ENCODE measurements at regions not wholly inside any gene's neighbourhood (a gene's known extent, or its start where the extent isn't known, plus 50 kb on each side); places are given as distances from the start of the nearest gene placed in this dataset.

DNA sequence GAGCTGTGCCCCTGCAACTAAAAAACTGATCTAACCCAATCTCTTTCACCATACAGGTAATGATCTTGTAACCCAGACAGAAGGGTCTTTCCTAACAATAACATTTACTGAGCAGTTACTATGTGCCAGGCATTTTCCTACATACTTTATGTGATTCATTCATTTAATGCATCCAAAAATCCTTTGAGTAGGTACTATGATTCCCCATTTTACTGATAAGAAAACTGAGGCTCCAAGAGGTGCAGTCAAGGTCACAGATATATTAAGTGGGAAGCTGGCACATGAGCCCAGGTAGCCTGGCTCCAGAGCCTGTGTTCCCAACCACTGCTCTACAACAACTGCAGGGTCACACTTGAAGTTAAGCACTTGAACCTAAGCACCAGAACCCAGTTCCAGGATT lies 87.6 kb downstream of the NCR2 start:
- H3K27ac ChIP-seq (ENCODE audit: insufficient read depth in 1 of 2, low read depth in 1 of 2, low read length in 2 of 2, poor library complexity in 1 of 2, severe bottlenecking in 2 of 2), result no peak overlapping the region
- H3K36me3 ChIP-seq (ENCODE audit: control insufficient read depth in 4 of 4, insufficient read depth in 4 of 4, low read length in 3 of 4), result no peaks in the 10 kb centered on the region
- peaks cover 2 to 23% (median 17%) of the 10 kb centered on the region in 4 experiments for H3K4me1 ChIP-seq (ENCODE audit: control extremely low read depth in 1 of 4, control insufficient read depth in 4 of 4, insufficient read depth in 4 of 4, low read length in 3 of 4)
- peaks cover 0 to 45% (median 16%) of the 10 kb centered on the region in 5 experiments for H3K27me3 ChIP-seq (replicated peaks in 2 of 5; ENCODE audit: control insufficient read depth in 4 of 5, insufficient read depth in 5 of 5, low read length in 4 of 5)
- no peak for DNase-seq
- H3K9me3 ChIP-seq (ENCODE audit: control extremely low read depth in 1 of 5, control insufficient read depth in 4 of 5, insufficient read depth in 2 of 5, low read depth in 1 of 5, low read length in 4 of 5), result peaks cover 0 to 5% (median 0%) of the 10 kb centered on the region in 5 experiments
- H3K4me3 ChIP-seq (ENCODE audit: control insufficient read depth in 1 of 7, extremely low read depth in 1 of 7, insufficient read depth in 4 of 7, low read depth in 2 of 7, low read length in 6 of 7), result no peak overlapping the region
- ChIA-PET POLR2A (no interaction called here), CTCF (interaction anchor here (0.8 to 8.1 kb wide), 15 partner anchors 10 to 266 kb away, joined by 3 to 41 read pairs (median 10); no protein-coding TSS in a partner anchor)

DNA sequence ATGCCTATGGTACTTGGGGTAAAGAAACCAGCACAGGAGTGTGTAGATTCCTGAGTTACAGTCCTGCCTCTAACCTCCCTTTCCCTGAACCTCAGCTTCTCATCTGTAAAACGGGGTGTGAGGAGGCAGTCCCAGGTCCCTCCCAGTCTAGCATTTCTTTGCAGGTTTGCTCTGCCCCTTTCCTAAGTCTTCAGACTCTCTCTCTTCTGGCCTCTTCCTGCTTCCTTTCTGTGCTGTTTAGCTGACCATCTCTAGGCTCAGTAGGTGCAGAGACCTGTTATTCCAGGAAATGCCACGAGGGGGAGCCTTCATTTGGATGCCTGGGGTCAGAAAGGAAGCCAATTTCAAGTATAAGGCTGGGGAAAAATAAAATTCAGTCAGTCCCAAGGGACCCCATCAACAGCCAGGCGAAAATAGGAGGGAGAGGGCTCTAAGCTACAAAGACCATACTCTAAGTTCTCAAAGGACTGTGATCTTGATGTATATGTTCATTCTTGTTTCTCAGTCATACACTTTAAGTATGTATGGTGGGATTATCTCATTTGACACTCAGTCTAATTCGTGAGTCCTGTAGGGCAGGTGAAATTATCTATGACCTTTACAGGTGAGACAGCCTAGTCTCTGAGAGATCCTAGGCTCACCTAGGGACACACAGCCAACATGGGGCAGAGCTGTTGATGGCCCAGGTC lies 89.1 kb downstream of the NCR2 start:
- POLR2A ChIA-PET, result no interaction called here
- DNase-seq, result peak; percentile 61 to 75 (median 65)
- Histone ChIP-seq H3K36me3 (ENCODE audit: control insufficient read depth in 4 of 4, insufficient read depth in 4 of 4, low read length in 3 of 4) (no peaks in the 10 kb centered on the region), H3K4me1 (ENCODE audit: control extremely low read depth in 1 of 4, control insufficient read depth in 4 of 4, insufficient read depth in 4 of 4, low read length in 3 of 4) (peaks cover 5 to 36% (median 28%) of the 10 kb centered on the region in 4 experiments), H3K27me3 (replicated peaks in 2 of 5; ENCODE audit: control insufficient read depth in 4 of 5, insufficient read depth in 5 of 5, low read length in 4 of 5) (peaks cover 0 to 53% (median 24%) of the 10 kb centered on the region in 5 experiments), H3K4me3 (ENCODE audit: control insufficient read depth in 1 of 7, extremely low read depth in 1 of 7, insufficient read depth in 4 of 7, low read depth in 2 of 7, low read length in 6 of 7) (no peak overlapping the region), H3K9me3 (ENCODE audit: control extremely low read depth in 1 of 5, control insufficient read depth in 4 of 5, insufficient read depth in 2 of 5, low read depth in 1 of 5, low read length in 4 of 5) (peaks cover 0 to 3% (median 0%) of the 10 kb centered on the region in 5 experiments), H3K27ac (ENCODE audit: insufficient read depth in 1 of 2, low read depth in 1 of 2, low read length in 2 of 2, poor library complexity in 1 of 2, severe bottlenecking in 2 of 2) (no peak overlapping the region)
- CTCF ChIA-PET, result interaction anchor here (0.6 to 8.1 kb wide), 26 partner anchors 8 to 264 kb away, joined by 3 to 41 read pairs (median 6); no protein-coding TSS in a partner anchor
- 0% methylated on average over 3 of the region's 4 CpGs for whole genome bisulfite sequencing (ENCODE audit: insufficient coverage)

DNA sequence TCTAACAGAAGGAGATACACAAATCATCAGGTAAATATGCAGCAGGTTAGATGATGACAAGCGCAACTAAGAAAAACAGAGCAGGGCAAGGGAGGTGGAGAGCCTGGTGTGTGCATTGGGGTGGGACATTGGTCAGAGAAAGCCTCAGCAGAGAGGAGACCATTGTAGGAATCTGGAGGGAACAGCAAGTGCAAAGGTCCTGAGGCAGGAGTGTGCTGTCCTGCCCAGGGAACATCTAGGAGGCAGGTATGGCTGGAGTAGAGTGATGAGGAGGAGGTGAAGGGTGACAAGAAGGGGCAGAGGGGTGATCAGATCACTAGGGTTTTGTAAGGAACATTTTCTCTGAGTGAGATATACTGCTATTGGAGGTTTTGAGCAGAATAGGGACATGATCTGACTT lies 90.1 kb downstream of the NCR2 start:
- 100% methylated on average over 1 of the region's 1 CpG for WGBS (ENCODE audit: insufficient coverage)
- POLR2A ChIA-PET, result no interaction called here
- no peak overlapping the region for H3K27ac ChIP-seq (ENCODE audit: insufficient read depth in 1 of 2, low read depth in 1 of 2, low read length in 2 of 2, poor library complexity in 1 of 2, severe bottlenecking in 2 of 2)
- H3K36me3 ChIP-seq (ENCODE audit: control insufficient read depth in 4 of 4, insufficient read depth in 4 of 4, low read length in 3 of 4), result no peaks in the 10 kb centered on the region
- DNase-seq, result no peak
- CTCF ChIA-PET, result interaction anchor here (0.9 to 8.1 kb wide), 23 partner anchors 8 to 258 kb away, joined by 3 to 41 read pairs (median 7); no protein-coding TSS in a partner anchor
- H3K27me3 ChIP-seq (replicated peaks in 2 of 5; ENCODE audit: control insufficient read depth in 4 of 5, insufficient read depth in 5 of 5, low read length in 4 of 5), result peaks cover 0 to 60% (median 32%) of the 10 kb centered on the region in 5 experiments
- peaks cover 5 to 41% (median 28%) of the 10 kb centered on the region in 4 experiments for H3K4me1 ChIP-seq (ENCODE audit: control extremely low read depth in 1 of 4, control insufficient read depth in 4 of 4, insufficient read depth in 4 of 4, low read length in 3 of 4)
- H3K9me3 ChIP-seq (ENCODE audit: control extremely low read depth in 1 of 5, control insufficient read depth in 4 of 5, insufficient read depth in 2 of 5, low read depth in 1 of 5, low read length in 4 of 5), result no peaks in the 10 kb centered on the region
- H3K4me3 ChIP-seq (ENCODE audit: control insufficient read depth in 1 of 7, extremely low read depth in 1 of 7, insufficient read depth in 4 of 7, low read depth in 2 of 7, low read length in 6 of 7), result no peak overlapping the region

DNA sequence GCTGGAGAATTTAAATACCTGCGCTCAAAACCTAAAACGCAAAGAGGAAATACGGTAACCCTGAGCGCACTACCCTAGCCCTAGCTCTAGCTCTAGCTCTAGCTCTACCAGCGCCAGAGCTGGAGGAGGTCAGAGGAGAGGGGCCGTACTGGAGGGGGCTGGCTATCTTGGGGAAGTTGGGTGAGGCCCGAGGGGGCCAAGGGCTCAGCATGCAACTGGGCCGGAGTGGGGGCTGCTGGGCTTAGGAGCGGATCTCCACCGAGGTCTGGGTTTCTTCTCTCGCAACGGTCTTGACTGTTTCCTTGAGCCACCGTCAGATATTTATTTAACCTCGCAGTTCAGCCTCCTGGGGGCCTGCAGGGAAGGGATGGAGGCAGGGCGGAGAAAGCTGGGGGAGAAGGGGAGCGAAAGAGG lies 91.0 kb downstream of the NCR2 start:
- H3K9me3 ChIP-seq (ENCODE audit: control extremely low read depth in 1 of 5, control insufficient read depth in 4 of 5, insufficient read depth in 2 of 5, low read depth in 1 of 5, low read length in 4 of 5), result no peaks in the 10 kb centered on the region
- WGBS (ENCODE audit: insufficient coverage), result under 1% methylated on average over 14 of the region's 16 CpGs

DNA sequence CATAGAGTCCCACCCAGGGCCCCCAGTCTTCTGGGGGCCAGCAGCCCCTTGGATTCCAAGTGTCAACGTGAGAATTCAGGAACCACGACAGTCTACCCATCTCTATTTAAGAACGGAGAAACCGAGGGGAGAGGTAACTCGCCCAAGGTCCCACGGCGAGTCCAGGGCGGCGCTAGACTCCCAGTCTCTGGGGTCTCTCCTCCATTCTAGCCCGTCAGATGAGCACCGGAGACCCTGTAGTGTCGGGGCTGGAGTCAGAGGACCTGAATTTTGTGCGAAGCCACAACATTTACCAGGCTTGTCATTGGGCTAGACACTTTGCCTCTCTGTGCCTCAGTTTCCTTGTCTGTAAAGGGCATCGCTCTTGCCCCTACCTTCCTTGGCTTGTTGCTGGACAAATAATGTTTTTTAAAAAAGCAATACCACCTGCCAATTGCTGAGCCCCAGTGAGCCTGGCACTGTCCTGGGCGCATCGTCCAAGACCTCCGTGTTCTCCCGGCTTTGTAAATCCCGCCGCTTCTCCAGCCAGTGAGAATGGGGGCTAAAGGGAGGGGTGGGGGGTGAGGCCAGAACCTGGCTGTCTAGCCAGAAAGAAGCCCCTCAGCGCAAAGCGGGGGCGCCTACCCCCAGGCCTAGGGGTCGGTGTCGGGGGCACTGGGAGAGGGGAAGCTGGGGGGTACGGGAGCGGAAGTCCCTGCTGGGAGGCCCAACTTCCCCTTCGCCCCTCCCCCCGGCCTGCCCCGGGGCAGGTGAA lies 91.7 kb downstream of the NCR2 start:
- WGBS (ENCODE audit: insufficient coverage), result 1% methylated on average over 22 of the region's 30 CpGs
- peaks cover 0 to 65% (median 38%) of the 10 kb centered on the region in 5 experiments for H3K27me3 ChIP-seq (replicated peaks in 2 of 5; ENCODE audit: control insufficient read depth in 4 of 5, insufficient read depth in 5 of 5, low read length in 4 of 5)
- peak in 1 of 3 donors; percentile 35 for DNase-seq

More for the DNA sequence above, 91.0 kb downstream of the NCR2 start:
- Histone ChIP-seq H3K27ac (ENCODE audit: insufficient read depth in 1 of 2, low read depth in 1 of 2, low read length in 2 of 2, poor library complexity in 1 of 2, severe bottlenecking in 2 of 2) (no peak overlapping the region), H3K4me1 (ENCODE audit: control extremely low read depth in 1 of 4, control insufficient read depth in 4 of 4, insufficient read depth in 4 of 4, low read length in 3 of 4) (peaks cover 5 to 41% (median 28%) of the 10 kb centered on the region in 4 experiments), H3K27me3 (replicated peaks in 2 of 5; ENCODE audit: control insufficient read depth in 4 of 5, insufficient read depth in 5 of 5, low read length in 4 of 5) (peaks cover 0 to 67% (median 38%) of the 10 kb centered on the region in 5 experiments), H3K4me3 (ENCODE audit: control insufficient read depth in 1 of 7, extremely low read depth in 1 of 7, insufficient read depth in 4 of 7, low read depth in 2 of 7, low read length in 6 of 7) (peak overlapping the region in 2 of 7 experiments; percentile 18 to 57), H3K36me3 (ENCODE audit: control insufficient read depth in 4 of 4, insufficient read depth in 4 of 4, low read length in 3 of 4) (no peaks in the 10 kb centered on the region)
- ChIA-PET POLR2A (no interaction called here), CTCF (interaction anchor here (0.9 to 8.1 kb wide), 14 partner anchors 9 to 257 kb away, joined by 3 to 41 read pairs (median 8); no protein-coding TSS in a partner anchor)
- DNase-seq, result peak; percentile 31 to 60 (median 60)

DNA sequence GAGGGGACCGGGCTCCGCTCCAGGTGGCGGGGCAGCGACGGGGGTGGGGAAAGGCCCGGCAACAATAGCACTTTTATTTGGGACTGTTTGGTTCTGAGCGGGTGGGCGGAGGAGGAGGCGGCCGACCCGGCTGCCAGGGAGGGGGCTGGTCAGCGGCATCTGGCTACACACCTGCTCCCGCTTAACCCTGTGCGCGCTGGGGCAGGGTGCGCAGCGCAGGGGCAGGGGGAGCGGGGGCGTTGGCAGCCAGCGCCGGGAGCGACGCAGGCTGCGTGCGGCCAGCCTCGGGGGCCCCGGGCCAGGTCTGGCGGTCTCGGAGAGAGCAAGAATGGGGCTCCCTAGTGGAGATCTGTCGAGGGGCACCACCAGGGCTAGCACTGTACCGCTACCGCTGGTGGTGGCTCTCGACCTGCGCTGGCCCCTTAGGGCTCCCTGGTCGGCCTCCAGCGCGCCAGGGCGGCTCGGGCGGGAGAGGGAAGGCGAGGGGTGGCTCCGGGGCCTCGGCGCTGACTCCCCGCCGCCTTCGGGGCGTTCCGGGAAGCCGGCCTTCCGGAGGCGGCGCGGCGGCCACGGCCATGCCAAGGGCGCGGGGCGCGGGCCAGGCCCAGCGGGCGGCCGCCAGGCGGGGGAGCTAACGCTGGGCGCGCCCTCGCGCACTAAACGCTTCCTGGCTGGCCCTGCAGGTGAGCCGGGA lies 92.4 kb downstream of the NCR2 start:
- H3K4me1 ChIP-seq (ENCODE audit: control extremely low read depth in 1 of 4, control insufficient read depth in 4 of 4, insufficient read depth in 4 of 4, low read length in 3 of 4), result peaks cover 5 to 41% (median 28%) of the 10 kb centered on the region in 4 experiments
- peak overlapping the region in 6 of 7 experiments; percentile 19 to 67 (median 59) for H3K4me3 ChIP-seq (ENCODE audit: control insufficient read depth in 1 of 7, extremely low read depth in 1 of 7, insufficient read depth in 4 of 7, low read depth in 2 of 7, low read length in 6 of 7)
- WGBS (ENCODE audit: insufficient coverage), result under 1% methylated on average over 56 of the region's 71 CpGs
- H3K27me3 ChIP-seq (replicated peaks in 2 of 5; ENCODE audit: control insufficient read depth in 4 of 5, insufficient read depth in 5 of 5, low read length in 4 of 5), result peaks cover 0 to 65% (median 38%) of the 10 kb centered on the region in 5 experiments
- H3K9me3 ChIP-seq (ENCODE audit: control extremely low read depth in 1 of 5, control insufficient read depth in 4 of 5, insufficient read depth in 2 of 5, low read depth in 1 of 5, low read length in 4 of 5), result no peaks in the 10 kb centered on the region
- ChIA-PET CTCF (interaction anchor here (0.7 to 1.1 kb wide), 3 partner anchors 10 to 40 kb away, joined by 3 to 4 read pairs (median 3); no protein-coding TSS in a partner anchor), POLR2A (no interaction called here)
- DNase-seq, result peak; percentile 18 to 56 (median 46)
- no peaks in the 10 kb centered on the region for H3K36me3 ChIP-seq (ENCODE audit: control insufficient read depth in 4 of 4, insufficient read depth in 4 of 4, low read length in 3 of 4)
- H3K27ac ChIP-seq (ENCODE audit: insufficient read depth in 1 of 2, low read depth in 1 of 2, low read length in 2 of 2, poor library complexity in 1 of 2, severe bottlenecking in 2 of 2), result no peak overlapping the region

More for the DNA sequence above, 91.7 kb downstream of the NCR2 start:
- no peaks in the 10 kb centered on the region for H3K9me3 ChIP-seq (ENCODE audit: control extremely low read depth in 1 of 5, control insufficient read depth in 4 of 5, insufficient read depth in 2 of 5, low read depth in 1 of 5, low read length in 4 of 5)
- H3K4me1 ChIP-seq (ENCODE audit: control extremely low read depth in 1 of 4, control insufficient read depth in 4 of 4, insufficient read depth in 4 of 4, low read length in 3 of 4), result peaks cover 5 to 41% (median 28%) of the 10 kb centered on the region in 4 experiments
- no peak overlapping the region for H3K27ac ChIP-seq (ENCODE audit: insufficient read depth in 1 of 2, low read depth in 1 of 2, low read length in 2 of 2, poor library complexity in 1 of 2, severe bottlenecking in 2 of 2)
- CTCF ChIA-PET, result interaction anchor here (0.9 to 8.1 kb wide), 10 partner anchors 10 to 255 kb away, joined by 3 to 41 read pairs (median 7); no protein-coding TSS in a partner anchor
- POLR2A ChIA-PET, result no interaction called here
- peak overlapping the region in 5 of 7 experiments; percentile 49 to 67 (median 61) for H3K4me3 ChIP-seq (ENCODE audit: control insufficient read depth in 1 of 7, extremely low read depth in 1 of 7, insufficient read depth in 4 of 7, low read depth in 2 of 7, low read length in 6 of 7)
- no peaks in the 10 kb centered on the region for H3K36me3 ChIP-seq (ENCODE audit: control insufficient read depth in 4 of 4, insufficient read depth in 4 of 4, low read length in 3 of 4)

Data from common myeloid progenitor, CD34-positive (primary cell).